ENCODE measurements at regions not wholly inside any gene's neighbourhood (a gene's known extent, or its start where the extent isn't known, plus 50 kb on each side); places are given as distances from the start of the nearest gene placed in this dataset.
A peak's percentile ranks its signal among the peaks of the same experiment; 100 is the strongest.

- no peak for DNase-seq (ENCODE audit: low spot score)
These were observed 305.7 kb downstream of the ACTL7B start for GRCh38 chr9:108550106-108550505.

GRCh38 chr9:108549184-108549583 lies 306.6 kb downstream of the ACTL7B start:
- DNase-seq (ENCODE audit: low spot score), result no peak

GRCh38 chr9:108547411-108548135 lies 308.2 kb downstream of the ACTL7B start:
- no peak for DNase-seq (ENCODE audit: low spot score)

GRCh38 chr9:108546215-108546614 lies 309.6 kb downstream of the ACTL7B start:
- no peak for DNase-seq (ENCODE audit: low spot score)

GRCh38 chr9:108545436-108545835 lies 310.4 kb downstream of the ACTL7B start:
- no peak for DNase-seq (ENCODE audit: low spot score)

GRCh38 chr9:108544866-108545265 lies 310.9 kb downstream of the ACTL7B start:
- no peak for DNase-seq (ENCODE audit: low spot score)

- DNase-seq (ENCODE audit: low spot score), result no peak
These were observed 312.5 kb downstream of the ACTL7B start for GRCh38 chr9:108543251-108543778.

GRCh38 chr9:108537756-108538155 lies 318.0 kb downstream of the ACTL7B start:
- no peak for DNase-seq (ENCODE audit: low spot score)

GRCh38 chr9:108536836-108537601 lies 318.8 kb downstream of the ACTL7B start:
- no peak for DNase-seq (ENCODE audit: low spot score)

GRCh38 chr9:108535526-108535925 lies 320.3 kb downstream of the ACTL7B start:
- DNase-seq (ENCODE audit: low spot score), result no peak

GRCh38 chr9:108534741-108535140 lies 321.0 kb downstream of the ACTL7B start:
- peak; percentile 78 for DNase-seq (ENCODE audit: low spot score)

- no peak for DNase-seq (ENCODE audit: low spot score)
These were observed 325.6 kb downstream of the ACTL7B start for GRCh38 chr9:108530141-108530540.

GRCh38 chr9:108528231-108528630 lies 327.6 kb downstream of the ACTL7B start:
- DNase-seq (ENCODE audit: low spot score), result no peak

- no peak for DNase-seq (ENCODE audit: low spot score)
These were observed 329.3 kb downstream of the ACTL7B start for GRCh38 chr9:108526518-108526917.

- no peak for DNase-seq (ENCODE audit: low spot score)
These were observed 330.6 kb downstream of the ACTL7B start for GRCh38 chr9:108525186-108525585.

- DNase-seq (ENCODE audit: low spot score), result peak; percentile 65
These were observed 334.7 kb downstream of the ACTL7B start for GRCh38 chr9:108521063-108521590.

GRCh38 chr9:108519437-108519836 lies 336.3 kb downstream of the ACTL7B start:
- no peak for DNase-seq (ENCODE audit: low spot score)

- DNase-seq (ENCODE audit: low spot score), result no peak
These were observed 338.0 kb downstream of the ACTL7B start for GRCh38 chr9:108517651-108518365.

GRCh38 chr9:108516391-108516790 lies 339.4 kb downstream of the ACTL7B start:
- DNase-seq (ENCODE audit: low spot score), result no peak

GRCh38 chr9:108515856-108516255 lies 339.9 kb downstream of the ACTL7B start:
- no peak for DNase-seq (ENCODE audit: low spot score)

GRCh38 chr9:108512426-108513173 lies 343.2 kb downstream of the ACTL7B start:
- DNase-seq (ENCODE audit: low spot score), result no peak

GRCh38 chr9:108511307-108511706 lies 344.5 kb downstream of the ACTL7B start:
- peak; percentile 85 for DNase-seq (ENCODE audit: low spot score)
